COLO829 (cell line): ENCODE measurements at regions not wholly inside any gene's neighbourhood (a gene's known extent, or its start where the extent isn't known, plus 50 kb on each side); places are given as distances from the start of the nearest gene placed in this dataset.
"Not testable (repeated sequence)": the region's sequence is repeated elsewhere in the genome, so short reads cannot be mapped to it uniquely, and the experiment has no call there.

ENCODE experiments used
- DNase-seq: peaks from one replicate; pipeline ENCODE4 v3.0.0; 2012; ENCODE audit warnings: low spot score

GRCh38 chr21:14008436-14008835 lies 202.3 kb downstream of the LIPI start:
- DNase-seq: not testable (repeated sequence)

DNA sequence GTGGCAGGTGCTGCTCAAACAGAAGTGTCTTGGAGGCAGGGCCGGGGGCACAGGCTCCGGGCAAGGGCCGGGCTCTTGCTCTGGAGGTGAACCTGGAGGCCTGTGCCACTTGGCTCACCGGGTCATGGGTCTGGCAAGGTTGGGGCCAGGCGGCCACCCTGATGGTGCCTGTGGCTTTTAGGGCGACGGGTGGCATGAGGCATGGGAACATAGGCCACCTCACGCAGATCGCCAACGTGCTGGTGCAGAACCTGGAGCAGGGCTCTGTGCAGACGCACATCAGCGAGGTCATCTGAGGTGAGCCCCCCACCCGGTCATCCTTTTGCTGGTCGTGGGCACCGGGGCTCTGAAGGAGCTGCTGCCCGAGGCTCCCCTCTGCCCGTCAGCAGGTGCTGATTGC lies 202.7 kb downstream of the LIPI start:
- not testable (repeated sequence) for DNase-seq

DNA sequence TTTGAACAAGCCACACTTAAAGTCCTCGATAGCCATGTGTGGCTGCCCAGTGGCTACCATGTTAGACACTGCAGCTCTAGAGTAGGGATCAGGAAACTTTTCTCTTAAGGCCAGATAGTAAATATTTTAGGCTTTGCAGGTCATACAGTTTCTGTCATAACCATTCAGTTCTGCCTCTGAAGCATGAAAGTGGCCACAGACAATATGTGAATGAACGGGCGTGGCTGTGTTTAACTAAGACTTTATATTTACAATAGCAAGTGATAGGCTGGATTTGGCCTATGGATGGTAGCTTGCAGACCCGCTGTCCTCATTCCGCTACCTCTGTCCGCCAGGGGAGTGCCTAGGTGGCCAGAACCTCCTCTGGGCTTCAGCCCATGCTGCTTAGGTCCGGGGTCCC lies 204.6 kb downstream of the LIPI start:
- DNase-seq: not testable (repeated sequence)

DNA sequence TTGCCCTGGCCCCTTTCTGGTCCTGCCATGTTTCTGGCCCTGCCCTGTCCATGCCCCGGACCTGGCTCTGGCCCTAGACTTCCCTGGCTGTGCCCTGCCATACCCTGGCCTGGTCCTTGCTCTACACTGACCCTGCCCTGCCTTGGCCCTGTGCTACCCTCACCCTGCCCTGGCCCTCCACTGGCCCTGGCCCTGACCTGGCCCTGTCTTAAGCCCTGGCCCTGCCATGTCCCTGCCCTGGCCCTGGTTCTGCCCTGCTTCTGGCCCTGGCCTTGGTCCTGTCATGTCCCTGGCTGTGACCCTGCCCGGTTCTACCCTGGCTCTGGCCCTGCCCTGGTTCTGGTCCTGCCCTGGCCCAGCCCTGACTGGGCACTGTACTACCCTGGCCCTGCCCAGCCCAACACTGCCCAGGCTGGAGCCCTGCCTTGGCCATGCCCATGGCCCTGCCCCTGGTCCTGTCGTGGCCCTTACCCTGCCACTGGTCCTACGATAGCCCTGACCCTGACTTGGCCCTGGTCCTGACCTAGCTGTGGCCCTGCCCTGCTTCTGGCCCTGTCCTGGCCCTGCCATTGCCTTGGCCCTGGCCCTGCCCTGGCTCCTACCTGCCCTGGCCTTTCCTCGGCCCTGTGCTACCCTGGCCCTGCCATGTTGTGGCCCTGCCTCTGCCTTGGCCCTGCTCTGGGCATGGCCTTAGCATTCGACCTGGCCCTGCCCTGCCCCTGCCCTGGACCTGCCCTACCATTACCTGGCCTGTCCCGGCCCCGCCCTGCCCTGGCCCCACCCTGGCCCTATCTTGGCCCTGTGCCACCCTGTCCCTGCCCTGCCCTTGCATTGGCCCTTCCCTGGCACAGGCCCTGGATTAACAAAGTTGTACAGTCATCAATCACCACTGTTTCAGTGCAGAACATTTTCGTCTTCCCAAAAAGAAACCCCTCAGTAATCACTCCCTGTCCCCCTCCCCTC lies 223.5 kb downstream of the LIPI start:
- not testable (repeated sequence) for DNase-seq

GRCh38 chr21:13985865-13986863 lies 224.6 kb downstream of the LIPI start:
- not testable (repeated sequence) for DNase-seq

GRCh38 chr21:13985137-13985864 lies 225.5 kb downstream of the LIPI start:
- DNase-seq: not testable (repeated sequence)

GRCh38 chr21:13984728-13985127 lies 226.0 kb downstream of the LIPI start:
- not testable (repeated sequence) for DNase-seq

DNA sequence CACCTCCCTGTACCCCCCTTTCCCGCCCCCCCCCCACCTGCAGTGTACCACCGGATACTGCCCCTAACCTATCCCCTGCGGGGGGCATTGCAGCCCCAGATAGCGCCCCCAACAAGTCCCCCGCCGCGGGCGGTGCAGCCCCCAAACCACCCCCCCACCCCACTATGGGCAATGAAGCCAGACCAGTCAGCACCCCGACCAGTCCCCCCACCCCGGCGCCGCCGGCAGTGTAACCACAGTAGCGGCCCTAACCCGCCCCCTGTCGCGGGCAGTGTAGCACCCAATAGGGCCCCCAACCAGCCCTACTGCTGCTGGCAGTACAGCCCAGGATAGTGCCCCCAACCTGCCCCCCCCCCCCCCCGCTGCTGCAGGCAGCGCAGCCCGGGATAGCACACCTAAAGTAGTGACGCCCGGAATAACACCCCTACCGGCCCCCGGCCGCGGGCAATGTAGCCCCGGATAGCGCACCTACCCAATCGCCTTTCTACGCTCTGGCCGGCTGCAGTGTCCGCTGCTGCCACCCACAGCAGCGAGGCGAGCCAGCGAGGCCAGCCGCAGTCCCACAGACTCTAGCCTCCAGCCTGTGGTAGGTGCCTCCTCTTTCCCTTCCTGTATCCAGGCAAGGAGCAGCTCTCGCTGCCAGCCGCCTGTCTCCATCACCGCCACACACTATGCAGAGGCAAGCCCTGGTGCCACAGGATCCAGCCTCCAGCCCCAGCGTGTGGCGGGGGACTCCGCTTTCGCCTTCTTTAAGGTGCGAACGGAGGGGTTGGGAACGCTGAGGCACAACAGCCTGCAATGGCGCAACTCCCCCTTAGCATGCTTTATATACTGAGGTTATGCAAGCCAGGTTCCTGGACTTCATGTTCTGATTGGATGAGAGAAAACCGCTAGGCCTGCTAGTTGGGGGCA lies 229.3 kb downstream of the LIPI start:
- DNase-seq: not testable (repeated sequence)

DNA sequence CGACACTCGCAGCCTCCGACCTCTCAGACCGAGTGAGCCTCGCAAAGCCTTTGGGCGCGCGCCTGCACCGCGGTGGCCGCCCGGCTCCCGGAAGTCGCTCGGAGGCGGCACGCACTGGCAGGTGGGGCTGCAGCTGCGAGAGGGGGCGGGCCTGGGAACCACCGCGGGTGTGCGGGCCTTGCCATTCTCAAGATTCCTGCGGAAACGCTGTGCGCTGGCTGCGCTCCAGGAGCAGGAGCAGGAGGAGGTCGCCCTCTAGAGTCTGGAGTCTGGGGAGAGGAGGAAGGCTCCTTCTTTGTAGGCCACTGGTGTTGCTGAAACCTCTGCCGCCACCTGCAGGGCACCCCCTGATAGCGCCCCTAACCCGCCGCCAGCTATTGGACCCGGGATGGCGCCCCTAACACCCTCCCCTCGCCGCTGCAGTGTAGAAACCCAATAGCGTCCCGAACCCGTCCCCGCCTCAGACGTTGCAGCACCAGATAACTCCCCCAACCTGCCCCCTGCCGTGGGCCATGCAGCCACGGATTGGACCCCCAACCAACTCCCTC lies 230.6 kb downstream of the LIPI start:
- peak; percentile 10 for DNase-seq

- not testable (repeated sequence) for DNase-seq
Measured at GRCh38 chr21:13979608-13980007, 231.1 kb downstream of the LIPI start.

GRCh38 chr21:13974582-13974981 lies 236.2 kb downstream of the LIPI start:
- DNase-seq: not testable (repeated sequence)

GRCh38 chr21:13969853-13970252 lies 240.9 kb downstream of the LIPI start:
- not testable (repeated sequence) for DNase-seq

DNA sequence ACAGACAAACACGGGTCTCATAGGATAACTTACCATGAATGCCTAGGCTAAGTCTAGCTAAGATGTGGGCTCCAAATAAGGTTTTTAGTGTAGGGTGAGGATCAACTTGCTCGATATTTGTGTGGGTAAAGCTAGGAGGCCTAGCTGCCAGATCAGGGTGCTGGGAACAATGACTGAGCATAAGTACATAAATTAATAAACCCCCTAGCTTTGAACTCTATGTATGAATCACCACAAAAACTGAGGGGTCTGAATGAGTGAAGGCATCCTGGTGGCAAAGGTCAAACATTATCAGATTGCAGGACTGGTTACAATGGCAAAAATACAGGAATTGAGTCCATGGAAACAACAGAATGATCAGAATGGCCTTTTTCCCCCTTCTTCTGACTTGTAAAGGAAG lies 241.8 kb downstream of the LIPI start:
- DNase-seq: not testable (repeated sequence)

GRCh38 chr21:13963259-13963658 lies 247.5 kb downstream of the LIPI start:
- not testable (repeated sequence) for DNase-seq

DNA sequence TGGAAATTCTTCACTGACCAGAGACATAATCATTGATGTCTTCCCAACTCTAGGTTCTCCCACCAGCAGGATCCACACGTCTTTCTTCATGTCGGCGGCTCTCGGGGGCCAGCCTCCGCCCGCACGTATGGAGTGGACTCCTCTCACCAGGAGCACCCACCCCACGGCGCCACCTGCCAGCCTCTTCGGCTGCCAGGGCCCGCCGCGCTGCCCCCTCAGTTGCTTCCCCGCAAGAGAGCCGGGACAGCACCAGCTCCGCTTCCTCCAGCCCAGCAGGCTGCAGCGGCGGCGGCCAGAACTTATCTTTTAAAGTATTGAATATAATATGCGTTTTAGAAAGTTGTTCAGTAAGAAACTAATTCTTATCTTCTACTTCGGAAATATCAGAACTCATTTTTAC lies 273.5 kb downstream of the LIPI start:
- no peak for DNase-seq

DNA sequence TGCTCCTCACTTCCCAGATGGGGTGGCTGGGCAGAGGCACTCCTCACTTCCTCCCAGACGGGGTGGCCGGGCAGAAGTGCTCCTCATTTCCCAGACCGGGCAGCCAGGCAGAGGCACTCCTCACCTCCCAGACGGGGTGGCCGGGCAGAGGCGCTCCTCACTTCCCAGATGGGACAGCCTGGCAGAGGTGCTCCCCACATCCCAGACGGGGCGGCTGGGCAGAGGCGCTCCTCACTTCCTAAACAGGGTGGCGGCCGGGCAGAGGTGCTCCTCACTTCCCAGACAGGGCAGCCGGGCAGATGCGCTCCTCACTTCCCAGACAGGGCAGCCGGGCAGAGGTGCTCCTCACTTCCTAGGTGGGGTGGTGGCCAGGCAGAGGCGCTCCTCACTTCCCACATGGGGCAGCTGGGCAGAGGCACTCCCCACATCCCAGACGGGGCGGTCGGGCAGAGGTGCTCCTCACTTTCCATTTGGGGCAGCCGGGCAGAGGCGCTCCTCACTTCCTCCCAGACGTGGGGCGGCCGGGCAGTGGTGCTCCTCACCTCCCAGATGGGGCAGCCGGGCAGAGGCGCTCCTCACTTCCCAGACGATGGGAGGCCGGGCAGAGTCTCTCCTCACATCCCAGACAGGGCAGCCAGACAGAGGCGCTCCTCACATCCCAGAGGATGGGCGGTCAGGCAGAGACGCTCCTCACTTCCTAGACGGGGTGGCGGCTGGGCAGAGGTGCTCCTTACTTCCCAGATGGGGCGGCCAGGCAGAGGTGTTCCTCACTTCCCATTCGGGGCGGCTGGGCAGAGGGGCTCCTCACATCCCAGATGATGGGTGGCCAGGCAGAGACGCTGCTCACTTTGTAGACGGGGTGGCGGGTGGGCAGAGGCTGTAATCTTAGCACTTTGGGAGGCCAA lies 274.5 kb downstream of the LIPI start:
- not testable (repeated sequence) for DNase-seq

GRCh38 chr21:13935396-13936032 lies 275.2 kb downstream of the LIPI start:
- DNase-seq: not testable (repeated sequence)

DNA sequence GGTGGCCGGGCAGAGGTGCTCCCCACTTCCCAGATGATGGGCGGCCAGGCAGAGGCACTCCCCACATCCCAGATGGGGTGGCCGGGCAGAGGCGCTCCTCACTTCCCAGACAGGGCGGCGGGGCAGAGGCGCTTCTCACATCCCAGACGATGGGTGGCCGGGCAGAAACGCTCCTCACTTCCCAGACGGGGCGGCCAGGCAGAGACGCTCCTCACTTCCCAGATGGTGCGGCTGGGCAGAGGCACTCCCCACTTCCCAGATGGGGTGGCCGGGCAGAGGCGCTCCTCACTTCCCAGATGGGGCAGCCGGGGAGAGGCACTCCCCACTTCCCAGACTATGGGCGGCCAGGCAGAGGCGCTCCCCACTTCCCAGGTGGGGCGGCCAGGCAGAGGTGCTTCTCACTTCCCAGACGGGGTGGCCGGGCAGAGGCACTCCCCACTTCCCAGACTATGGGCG lies 275.8 kb downstream of the LIPI start:
- DNase-seq: not testable (repeated sequence)

DNA sequence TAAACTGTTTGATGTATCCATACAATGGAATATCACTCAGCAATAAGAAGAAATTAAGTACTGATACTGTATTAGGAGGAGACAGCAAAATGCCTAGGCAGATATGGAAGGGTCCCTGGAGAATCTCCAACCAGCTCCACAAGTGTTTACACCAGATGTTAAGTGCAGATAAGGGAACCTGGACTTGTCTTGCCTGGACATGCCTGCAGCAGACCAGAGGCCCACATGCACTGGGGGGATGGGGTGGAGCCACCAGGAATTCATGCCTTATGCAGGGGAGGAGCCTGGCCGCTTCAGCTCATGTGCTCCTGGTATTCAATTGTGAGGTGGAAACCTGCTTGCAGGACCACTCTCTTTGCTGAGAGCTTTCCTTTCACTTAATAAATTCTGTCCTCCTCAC lies 287.6 kb downstream of the LIPI start:
- DNase-seq: not testable (repeated sequence)
